ENCODE measurements at regions not wholly inside any gene's neighbourhood (a gene's known extent, or its start where the extent isn't known, plus 50 kb on each side); places are given as distances from the start of the nearest gene placed in this dataset.
"Not testable (repeated sequence)": the region's sequence is repeated elsewhere in the genome, so short reads cannot be mapped to it uniquely, and the experiment has no call there.

GRCh38 chr5:104088876-104089778 lies 526.5 kb upstream of the NUDT12 start:
- H3K27me3 ChIP-seq (ENCODE audit: control insufficient read depth, insufficient read depth, low read length), result no peaks in the 10 kb centered on the region
- TF ChIP-seq, protein P1, sequence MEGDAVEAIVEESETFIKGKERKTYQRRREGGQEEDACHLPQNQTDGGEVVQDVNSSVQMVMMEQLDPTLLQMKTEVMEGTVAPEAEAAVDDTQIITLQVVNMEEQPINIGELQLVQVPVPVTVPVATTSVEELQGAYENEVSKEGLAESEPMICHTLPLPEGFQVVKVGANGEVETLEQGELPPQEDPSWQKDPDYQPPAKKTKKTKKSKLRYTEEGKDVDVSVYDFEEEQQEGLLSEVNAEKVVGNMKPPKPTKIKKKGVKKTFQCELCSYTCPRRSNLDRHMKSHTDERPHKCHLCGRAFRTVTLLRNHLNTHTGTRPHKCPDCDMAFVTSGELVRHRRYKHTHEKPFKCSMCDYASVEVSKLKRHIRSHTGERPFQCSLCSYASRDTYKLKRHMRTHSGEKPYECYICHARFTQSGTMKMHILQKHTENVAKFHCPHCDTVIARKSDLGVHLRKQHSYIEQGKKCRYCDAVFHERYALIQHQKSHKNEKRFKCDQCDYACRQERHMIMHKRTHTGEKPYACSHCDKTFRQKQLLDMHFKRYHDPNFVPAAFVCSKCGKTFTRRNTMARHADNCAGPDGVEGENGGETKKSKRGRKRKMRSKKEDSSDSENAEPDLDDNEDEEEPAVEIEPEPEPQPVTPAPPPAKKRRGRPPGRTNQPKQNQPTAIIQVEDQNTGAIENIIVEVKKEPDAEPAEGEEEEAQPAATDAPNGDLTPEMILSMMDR (IDR thresholded peaks at IDR 0.05; ENCODE audit: insufficient read depth, low read length, severe bottlenecking), result no peak
- no peak for FAIRE-seq
- H3K4me3 ChIP-seq (ENCODE audit: low read depth, low read length), result no peak overlapping the region
- no peaks in the 10 kb centered on the region for H3K36me3 ChIP-seq (ENCODE audit: control insufficient read depth, insufficient read depth, low read length)
- DNase-seq (ENCODE audit: low read depth), result no peak

- DNase-seq (ENCODE audit: low read depth), result no peak
- TF ChIP-seq, protein P1 (IDR thresholded peaks at IDR 0.05; ENCODE audit: insufficient read depth, low read length, severe bottlenecking), result no peak
Measured at GRCh38 chr5:104084896-104085295, 522.3 kb upstream of the NUDT12 start.

GRCh38 chr5:104082754-104083153 lies 520.2 kb upstream of the NUDT12 start:
- no peak overlapping the region for H3K4me3 ChIP-seq (ENCODE audit: low read depth, low read length)
- no peaks in the 10 kb centered on the region for H3K27me3 ChIP-seq (ENCODE audit: control insufficient read depth, insufficient read depth, low read length)
- DNase-seq (ENCODE audit: low read depth), result no peak
- no peaks in the 10 kb centered on the region for H3K36me3 ChIP-seq (ENCODE audit: control insufficient read depth, insufficient read depth, low read length)
- TF ChIP-seq, protein P1 (IDR thresholded peaks at IDR 0.05; ENCODE audit: insufficient read depth, low read length, severe bottlenecking), result no peak
- FAIRE-seq, result no peak

More at GRCh38 chr5:104084896-104085295, 522.3 kb upstream of the NUDT12 start:
- Histone ChIP-seq H3K27me3 (ENCODE audit: control insufficient read depth, insufficient read depth, low read length) (no peaks in the 10 kb centered on the region), H3K4me3 (ENCODE audit: low read depth, low read length) (no peak overlapping the region), H3K36me3 (ENCODE audit: control insufficient read depth, insufficient read depth, low read length) (no peaks in the 10 kb centered on the region)
- no peak for FAIRE-seq

- Histone ChIP-seq H3K36me3 (ENCODE audit: control insufficient read depth, insufficient read depth, low read length) (no peaks in the 10 kb centered on the region), H3K4me3 (ENCODE audit: low read depth, low read length) (no peak overlapping the region), H3K27me3 (ENCODE audit: control insufficient read depth, insufficient read depth, low read length) (no peaks in the 10 kb centered on the region)
- FAIRE-seq (no peak), DNase-seq (ENCODE audit: low read depth) (no peak)
- TF ChIP-seq, protein P1 (IDR thresholded peaks at IDR 0.05; ENCODE audit: insufficient read depth, low read length, severe bottlenecking), result no peak
Measured at GRCh38 chr5:104081232-104081631, 518.6 kb upstream of the NUDT12 start.

GRCh38 chr5:104080646-104081175 lies 518.1 kb upstream of the NUDT12 start:
- H3K36me3 ChIP-seq (ENCODE audit: control insufficient read depth, insufficient read depth, low read length), result no peaks in the 10 kb centered on the region
- H3K27me3 ChIP-seq (ENCODE audit: control insufficient read depth, insufficient read depth, low read length), result no peaks in the 10 kb centered on the region
- no peak overlapping the region for H3K4me3 ChIP-seq (ENCODE audit: low read depth, low read length)
- TF ChIP-seq, protein P1 (IDR thresholded peaks at IDR 0.05; ENCODE audit: insufficient read depth, low read length, severe bottlenecking), result no peak
- DNase-seq (ENCODE audit: low read depth), result no peak
- FAIRE-seq, result no peak

GRCh38 chr5:104079861-104080645 lies 517.5 kb upstream of the NUDT12 start:
- not testable (repeated sequence) for FAIRE-seq; DNase-seq (ENCODE audit: low read depth); H3K4me3 ChIP-seq (ENCODE audit: low read depth, low read length); H3K36me3 ChIP-seq (ENCODE audit: control insufficient read depth, insufficient read depth, low read length); H3K27me3 ChIP-seq (ENCODE audit: control insufficient read depth, insufficient read depth, low read length)
